Ectodermal cell (in vitro differentiated cells): ENCODE measurements at regions not wholly inside any gene's neighbourhood (a gene's known extent, or its start where the extent isn't known, plus 50 kb on each side); places are given as distances from the start of the nearest gene placed in this dataset.

ENCODE experiments used
- H3K27ac ChIP-seq: 2 replicates; pipeline ENCODE4 v1.7.0; 2013; ENCODE audit warnings: mild to moderate bottlenecking, low read depth, low read length; ENCODE audit not compliant: insufficient read depth, poor library complexity, severe bottlenecking
- H3K27me3 ChIP-seq: 2 replicates; pipeline ENCODE4 v1.7.0; 2013; ENCODE audit warnings: mild to moderate bottlenecking, low read length; ENCODE audit not compliant: insufficient read depth, control insufficient read depth, poor library complexity, severe bottlenecking
- H3K36me3 ChIP-seq: one replicate; pipeline ENCODE4 v1.7.0; 2013; ENCODE audit warnings: low read length; ENCODE audit not compliant: control insufficient read depth, insufficient read depth
- H3K4me1 ChIP-seq: one replicate; pipeline ENCODE4 v1.7.0; 2013; ENCODE audit warnings: low read length; ENCODE audit not compliant: control insufficient read depth, insufficient read depth
- H3K4me3 ChIP-seq: 2 replicates; pipeline ENCODE4 v1.7.0; 2013; ENCODE audit warnings: low read depth, low read length, control low read depth; ENCODE audit not compliant: insufficient read depth
- H3K9me3 ChIP-seq: 2 replicates; pipeline ENCODE4 v1.7.0; 2013; ENCODE audit warnings: mild to moderate bottlenecking, low read length, moderate library complexity; ENCODE audit not compliant: control insufficient read depth
- WGBS, 2 experiments: methylation state at CpG; one replicate each; pipeline ENCODE4 v1.1.7; 2013; ENCODE audit warnings: missing lambda C conversion rate in 2 of 2; 5-methylcytosine and 5-hydroxymethylcytosine counted together

- Histone ChIP-seq H3K4me1 (no peaks in the 10 kb centered on the region), H3K36me3 (no peaks in the 10 kb centered on the region), H3K27ac (no peak overlapping the region), H3K4me3 (no peak overlapping the region), H3K27me3 (no peaks in the 10 kb centered on the region), H3K9me3 (no peaks in the 10 kb centered on the region)
- 86 to 92% methylated on average over 1 of the region's 1 CpG for WGBS, 2 experiments
Measured at GRCh38 chr1:184260382-184260781, 126.4 kb upstream of the C1orf21 start.

DNA sequence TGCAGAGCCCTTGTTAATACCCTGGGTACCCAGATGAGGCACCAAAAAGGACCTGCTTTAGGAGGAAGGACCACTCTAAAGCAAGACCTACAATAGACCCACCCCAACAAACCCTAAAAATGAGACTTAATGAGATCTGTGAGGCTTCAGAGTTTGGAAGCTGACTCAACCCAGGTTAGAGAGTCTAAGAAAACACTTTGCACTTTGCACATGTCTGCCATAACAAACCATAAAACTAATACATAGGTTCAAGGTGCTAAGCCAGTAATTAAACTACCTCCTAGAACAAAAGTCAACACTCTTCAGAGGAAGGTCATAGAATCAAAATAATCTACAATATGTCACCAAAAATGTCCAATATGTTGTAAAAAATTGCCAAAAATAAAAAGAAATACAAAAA lies 124.7 kb upstream of the C1orf21 start:
- no peaks in the 10 kb centered on the region for H3K4me1 ChIP-seq
- no peak overlapping the region for H3K4me3 ChIP-seq
- no peak overlapping the region for H3K27ac ChIP-seq
- H3K9me3 ChIP-seq = no peaks in the 10 kb centered on the region
- no peaks in the 10 kb centered on the region for H3K36me3 ChIP-seq
- H3K27me3 ChIP-seq = no peaks in the 10 kb centered on the region

- WGBS, 2 experiments = 95 to 96% methylated on average over 4 of the region's 4 CpGs
- no peak overlapping the region for H3K27ac ChIP-seq
Measured at GRCh38 chr1:184267747-184268146, 119.1 kb upstream of the C1orf21 start.

GRCh38 chr1:184270556-184270955 lies 116.3 kb upstream of the C1orf21 start:
- Histone ChIP-seq H3K36me3 (no peaks in the 10 kb centered on the region), H3K27me3 (no peaks in the 10 kb centered on the region), H3K9me3 (no peaks in the 10 kb centered on the region), H3K4me1 (peaks cover 15% of the 10 kb centered on the region), H3K4me3 (no peak overlapping the region), H3K27ac (peak overlapping the region; percentile 26)
- WGBS, 2 experiments = 27 to 32% methylated on average over 3 of the region's 3 CpGs

More at GRCh38 chr1:184267747-184268146, 119.1 kb upstream of the C1orf21 start:
- H3K36me3 ChIP-seq = no peaks in the 10 kb centered on the region
- H3K4me1 ChIP-seq = peaks cover 13% of the 10 kb centered on the region
- no peaks in the 10 kb centered on the region for H3K27me3 ChIP-seq
- H3K9me3 ChIP-seq = no peaks in the 10 kb centered on the region
- no peak overlapping the region for H3K4me3 ChIP-seq

GRCh38 chr1:184272175-184272866 lies 114.5 kb upstream of the C1orf21 start:
- Histone ChIP-seq H3K4me3 (no peak overlapping the region), H3K27me3 (no peaks in the 10 kb centered on the region), H3K36me3 (no peaks in the 10 kb centered on the region), H3K27ac (no peak overlapping the region), H3K4me1 (peaks cover 15% of the 10 kb centered on the region), H3K9me3 (no peaks in the 10 kb centered on the region)
- 43 to 50% methylated on average over 5 of the region's 5 CpGs for WGBS, 2 experiments

DNA sequence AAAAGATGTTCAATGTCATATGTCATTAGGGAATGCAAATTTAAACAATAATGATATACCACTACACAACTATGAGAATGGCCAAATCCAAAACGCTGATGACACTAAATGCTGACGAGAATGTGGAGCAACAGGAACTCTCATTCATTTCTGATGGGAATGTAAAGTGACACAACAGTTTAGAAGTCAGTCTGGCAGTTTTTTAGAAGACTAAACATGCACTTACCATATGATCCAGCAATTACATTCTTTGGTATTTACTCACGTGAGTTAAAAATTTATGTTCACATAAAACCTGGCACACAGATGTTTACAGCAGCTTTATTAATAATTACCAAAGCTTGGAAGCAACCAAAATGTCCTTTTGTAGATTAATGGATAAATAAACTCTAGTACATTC lies 110.4 kb upstream of the C1orf21 start:
- no peak overlapping the region for H3K27ac ChIP-seq
- H3K36me3 ChIP-seq = no peaks in the 10 kb centered on the region
- peaks cover 6% of the 10 kb centered on the region for H3K4me1 ChIP-seq
- no peak overlapping the region for H3K4me3 ChIP-seq
- H3K9me3 ChIP-seq = no peaks in the 10 kb centered on the region
- 97 to 100% methylated on average over 3 of the region's 3 CpGs for WGBS, 2 experiments
- H3K27me3 ChIP-seq = no peaks in the 10 kb centered on the region

DNA sequence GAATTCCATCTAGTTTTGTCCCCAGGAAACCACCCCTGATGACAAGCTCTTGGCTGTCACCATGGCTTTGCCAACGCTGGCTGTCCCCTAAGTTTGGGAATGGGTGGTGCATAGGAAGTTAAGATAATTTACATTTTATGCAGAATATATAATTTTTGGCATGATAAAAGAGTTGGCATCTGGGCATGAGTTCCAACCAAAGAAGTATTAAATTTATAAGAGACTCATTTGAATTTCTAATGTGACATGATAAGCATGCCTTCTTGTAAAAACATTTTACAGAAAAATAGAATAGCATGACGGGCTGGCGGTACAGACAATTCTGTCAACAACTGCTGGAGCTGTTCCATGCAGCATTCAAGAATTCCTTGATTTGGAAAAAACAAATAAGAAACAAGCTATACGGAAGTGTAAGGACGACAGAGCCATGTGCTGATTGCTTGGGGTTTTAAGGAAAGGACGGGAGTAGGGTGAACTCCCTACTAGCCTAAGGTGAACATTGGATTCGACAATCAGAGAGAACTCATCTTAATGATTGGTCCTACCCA lies 106.8 kb upstream of the C1orf21 start:
- Histone ChIP-seq H3K36me3 (no peaks in the 10 kb centered on the region), H3K27ac (no peak overlapping the region), H3K27me3 (no peaks in the 10 kb centered on the region), H3K4me3 (no peak overlapping the region), H3K4me1 (no peaks in the 10 kb centered on the region), H3K9me3 (no peaks in the 10 kb centered on the region)
- 94 to 96% methylated on average over 7 of the region's 7 CpGs for WGBS, 2 experiments

- H3K4me1 ChIP-seq = no peaks in the 10 kb centered on the region
- H3K27ac ChIP-seq = no peak overlapping the region
- 96 to 100% methylated on average over 1 of the region's 1 CpG for WGBS, 2 experiments
- no peak overlapping the region for H3K4me3 ChIP-seq
- H3K36me3 ChIP-seq = no peaks in the 10 kb centered on the region
- no peaks in the 10 kb centered on the region for H3K27me3 ChIP-seq
- no peaks in the 10 kb centered on the region for H3K9me3 ChIP-seq
Measured at GRCh38 chr1:184283999-184284398, 102.8 kb upstream of the C1orf21 start.

GRCh38 chr1:184284900-184285299 lies 101.9 kb upstream of the C1orf21 start:
- no peak overlapping the region for H3K27ac ChIP-seq
- no peaks in the 10 kb centered on the region for H3K4me1 ChIP-seq
- H3K27me3 ChIP-seq = no peaks in the 10 kb centered on the region
- H3K9me3 ChIP-seq = peaks cover 2% of the 10 kb centered on the region
- H3K36me3 ChIP-seq = no peaks in the 10 kb centered on the region
- no peak overlapping the region for H3K4me3 ChIP-seq
- 83 to 88% methylated on average over 1 of the region's 1 CpG for WGBS, 2 experiments

DNA sequence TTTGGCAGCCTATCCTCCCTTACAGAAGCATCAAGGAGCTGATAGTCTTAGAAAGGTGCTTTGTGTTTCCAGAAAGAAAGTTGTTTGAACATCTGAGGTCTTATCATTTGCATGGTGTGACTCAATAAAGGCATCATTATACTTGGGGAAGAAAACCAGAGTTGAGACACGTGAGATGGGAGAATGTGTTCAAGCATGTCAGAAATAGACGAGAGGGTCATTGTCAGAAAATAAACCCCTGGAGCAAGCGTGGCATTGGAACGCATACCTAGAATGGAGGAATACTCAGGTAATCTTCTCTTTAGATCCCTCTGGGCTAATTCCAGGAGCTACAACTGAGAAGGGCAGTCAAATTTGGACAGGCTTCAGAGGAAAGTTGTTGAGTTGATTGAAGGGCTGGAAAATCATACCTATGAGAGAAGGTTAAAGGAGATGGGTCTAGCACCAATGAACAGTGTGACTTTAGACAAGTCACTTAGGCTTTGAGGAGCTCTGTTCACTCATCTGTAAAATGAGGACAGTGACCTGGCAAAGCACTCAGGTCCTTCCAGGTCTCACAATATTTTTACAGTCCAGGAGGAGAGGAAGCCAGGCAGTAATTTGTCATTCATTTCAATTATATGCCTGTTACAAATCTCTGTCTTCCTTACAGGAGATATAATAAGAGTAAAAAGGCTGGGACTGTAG lies 101.3 kb upstream of the C1orf21 start:
- Histone ChIP-seq H3K9me3 (peaks cover 7% of the 10 kb centered on the region), H3K36me3 (no peaks in the 10 kb centered on the region), H3K27me3 (no peaks in the 10 kb centered on the region), H3K4me1 (no peaks in the 10 kb centered on the region), H3K4me3 (no peak overlapping the region), H3K27ac (no peak overlapping the region)
- WGBS, 2 experiments = 95% methylated on average over 4 of the region's 4 CpGs
